MM.1S (cell line): ENCODE measurements at regions not wholly inside any gene's neighbourhood (a gene's known extent, or its start where the extent isn't known, plus 50 kb on each side); places are given as distances from the start of the nearest gene placed in this dataset.

Experiments used
- EZH2 ChIP-seq: fragments of 300-600 bp; sonication (generic); optimal IDR thresholded peaks from 2 replicates; pipeline ENCODE3; 2017; ENCODE audit warnings: low read depth, mild to moderate bottlenecking, antibody characterized with exemption, low read length, mixed read lengths
- TF ChIP-seq, protein P1 (sequence below): fragments of 300-600 bp; sonication (generic); IDR thresholded peaks from 2 replicates; pipeline ENCODE4 v1.5.1; 2016; ENCODE audit warnings: antibody characterized with exemption, low read length, mixed read lengths

DNA sequence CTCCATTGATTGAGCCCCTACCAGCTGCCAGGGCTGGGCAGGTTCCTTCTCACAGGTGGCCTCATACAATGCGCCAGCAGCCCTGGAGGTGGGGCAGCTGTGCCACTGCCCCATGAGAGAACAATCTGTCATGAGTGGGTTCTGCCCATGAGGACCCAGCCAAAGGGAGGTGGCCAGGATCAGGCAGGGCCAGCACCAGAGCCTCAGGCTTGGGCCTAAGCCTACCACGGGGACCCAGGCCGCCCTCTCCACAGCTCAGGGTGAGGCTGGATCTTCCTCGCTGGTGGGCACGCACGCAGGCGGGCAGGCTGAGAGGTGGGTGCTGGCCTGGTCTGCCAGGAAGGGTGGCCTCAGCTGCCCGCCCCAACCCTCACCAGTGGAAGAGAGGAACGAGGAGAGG is 110.7 kb downstream of the KIF26A start:
- TF ChIP-seq, protein P1, sequence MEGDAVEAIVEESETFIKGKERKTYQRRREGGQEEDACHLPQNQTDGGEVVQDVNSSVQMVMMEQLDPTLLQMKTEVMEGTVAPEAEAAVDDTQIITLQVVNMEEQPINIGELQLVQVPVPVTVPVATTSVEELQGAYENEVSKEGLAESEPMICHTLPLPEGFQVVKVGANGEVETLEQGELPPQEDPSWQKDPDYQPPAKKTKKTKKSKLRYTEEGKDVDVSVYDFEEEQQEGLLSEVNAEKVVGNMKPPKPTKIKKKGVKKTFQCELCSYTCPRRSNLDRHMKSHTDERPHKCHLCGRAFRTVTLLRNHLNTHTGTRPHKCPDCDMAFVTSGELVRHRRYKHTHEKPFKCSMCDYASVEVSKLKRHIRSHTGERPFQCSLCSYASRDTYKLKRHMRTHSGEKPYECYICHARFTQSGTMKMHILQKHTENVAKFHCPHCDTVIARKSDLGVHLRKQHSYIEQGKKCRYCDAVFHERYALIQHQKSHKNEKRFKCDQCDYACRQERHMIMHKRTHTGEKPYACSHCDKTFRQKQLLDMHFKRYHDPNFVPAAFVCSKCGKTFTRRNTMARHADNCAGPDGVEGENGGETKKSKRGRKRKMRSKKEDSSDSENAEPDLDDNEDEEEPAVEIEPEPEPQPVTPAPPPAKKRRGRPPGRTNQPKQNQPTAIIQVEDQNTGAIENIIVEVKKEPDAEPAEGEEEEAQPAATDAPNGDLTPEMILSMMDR = no peak
- no peak for TF ChIP-seq EZH2
